Panc1 (cell line): ENCODE measurements at regions not wholly inside any gene's neighbourhood (a gene's known extent, or its start where the extent isn't known, plus 50 kb on each side); places are given as distances from the start of the nearest gene placed in this dataset.

Source experiments
- ATAC-seq: fragments of 200-7000 bp; cut with Tn5 transposase; 2 replicates; pipeline ENCODE4 v1.9.1; 2020; ENCODE audit warnings: mild to moderate bottlenecking, moderate library complexity
- BruUV-seq: library from RNA; stranded (reverse); fragments of 400-500 nt; replicated peaks from 2 replicates; lab custom pipeline; 2021; lab: Mats Ljungman, UMichigan
- CTCF ChIA-PET: fragments of 300-600 bp; sonication (Branson Sonifier 250); formaldehyde crosslinking; loops from one replicate; lab custom pipeline; 2022; ENCODE audit warnings: antibody characterized with exemption; lab: Charles Lee
- POLR2A ChIA-PET: fragments of 300-600 bp; sonication (Branson Sonifier 250); formaldehyde crosslinking; loops from one replicate; lab custom pipeline; 2022; ENCODE audit warnings: antibody characterized with exemption; lab: Charles Lee
- DNase-seq: peaks from one replicate; pipeline ENCODE4 v3.0.0-alpha.2; 2010; ENCODE audit warnings: low read depth, low spot score
- H3K27ac ChIP-seq: 2 replicates; pipeline ENCODE4 v1.5.1; 2011; ENCODE audit warnings: mild to moderate bottlenecking, low read length, inconsistent platforms
- H3K27me3 ChIP-seq: fragments of 200-500 bp; sonication (Bioruptor generic); 2 replicates; pipeline ENCODE4 v1.6.0; 2014; ENCODE audit warnings: low read length, inconsistent platforms; ENCODE audit not compliant: control insufficient read depth, insufficient read depth
- H3K36me3 ChIP-seq: fragments of 200-500 bp; sonication (Bioruptor generic); 2 replicates; pipeline ENCODE4 v1.5.1; 2014; ENCODE audit warnings: inconsistent platforms, mild to moderate bottlenecking, low read length, moderate library complexity; ENCODE audit not compliant: control insufficient read depth, insufficient read depth
- H3K4me1 ChIP-seq: 2 replicates; pipeline ENCODE4 v1.5.1; 2011; ENCODE audit warnings: inconsistent platforms, mild to moderate bottlenecking, low read length, moderate library complexity; ENCODE audit not compliant: control insufficient read depth, insufficient read depth
- H3K4me3 ChIP-seq, 2 experiments: 2 replicates each; pipeline ENCODE4 v1.5.1; 2011 to 2012; ENCODE audit warnings: low read depth in 2 of 2, low read length in 2 of 2, mild to moderate bottlenecking in 2 of 2, inconsistent platforms in 1 of 2, moderate library complexity in 1 of 2
- H3K9me3 ChIP-seq: fragments of 200-500 bp; sonication (Bioruptor generic); 2 replicates; pipeline ENCODE4 v1.5.1; 2014; ENCODE audit warnings: low read depth, mild to moderate bottlenecking, inconsistent platforms, low read length, moderate library complexity; ENCODE audit not compliant: control insufficient read depth, insufficient read depth
- POLR2AphosphoS5 ChIP-seq: IDR thresholded peaks from 2 replicates; pipeline ENCODE4 v1.6.1; 2012; ENCODE audit warnings: mild to moderate bottlenecking, low read depth, low read length, moderate library complexity
- REST ChIP-seq, 2 experiments: IDR thresholded peaks; 2 replicates each; pipeline ENCODE4 v1.6.1; 2011 to 2012; ENCODE audit warnings: low read depth in 2 of 2, control low read depth in 1 of 2, low read length in 1 of 2, mild to moderate bottlenecking in 1 of 2, moderate library complexity in 1 of 2; ENCODE audit not compliant: insufficient read depth in 1 of 2
- SIN3A ChIP-seq: IDR thresholded peaks from 2 replicates; pipeline ENCODE4 v1.6.1; 2012; ENCODE audit warnings: low read depth, mild to moderate bottlenecking, low read length, moderate library complexity, borderline replicate concordance; ENCODE audit not compliant: insufficient read depth
- TCF7L2 ChIP-seq: IDR thresholded peaks from 2 replicates; pipeline ENCODE4 v1.6.1; 2011; ENCODE audit warnings: mild to moderate bottlenecking, low read depth, low read length, inconsistent platforms
- in situ Hi-C: cut with HindIII; loops from 2 replicates; pipeline ENCODE4 v1.10.0; 2016; ENCODE audit warnings: low sequenced_read_pairs, low pct_unique_long_range_greater_than_20kb
- intact Hi-C: fragments of 100-400 bp; cut with micrococcal nuclease; formaldehyde crosslinking; loops from one replicate; pipeline ENCODE4 v1.10.0; 2022; ENCODE audit not compliant: unreplicated experiment
- TF ChIP-seq, protein P1 (sequence below): fragments of 450-650 bp; IDR thresholded peaks from 2 replicates; pipeline ENCODE4 v1.5.1; 2017; ENCODE audit warnings: mild to moderate bottlenecking

DNA sequence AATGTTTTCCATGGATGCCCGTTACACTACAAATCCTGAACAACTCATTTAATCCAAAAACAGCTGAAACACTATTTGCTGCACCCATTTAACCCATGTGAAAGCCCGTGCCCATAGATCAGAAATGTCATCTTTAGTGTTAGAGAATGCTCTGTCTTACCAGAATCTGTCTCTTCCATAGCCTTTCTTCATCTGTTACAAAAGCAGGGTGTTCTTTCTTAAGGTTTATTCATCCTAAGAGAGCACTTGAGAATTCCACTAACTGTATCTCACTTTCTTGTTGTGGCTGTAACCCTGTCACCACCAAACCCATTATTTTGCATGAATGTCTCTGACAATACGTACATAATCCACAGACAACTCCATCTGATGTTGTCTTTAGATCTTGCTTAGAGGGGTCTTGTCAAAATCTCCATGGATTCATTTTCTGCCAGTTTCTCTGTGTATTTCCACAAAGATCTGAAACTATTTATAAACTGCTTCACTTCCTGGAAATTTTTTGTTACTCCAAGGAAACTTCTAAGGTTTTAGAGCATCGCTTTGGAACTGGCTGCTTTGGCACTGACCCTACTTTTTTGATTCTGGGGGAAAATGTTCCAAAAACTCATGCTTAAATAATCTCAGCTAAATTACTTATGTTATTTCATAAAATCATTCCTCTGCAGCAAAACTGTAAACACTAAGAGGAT, 167.8 kb upstream of the CCDC54 start:
- peaks cover 4% of the 10 kb centered on the region for H3K27me3 ChIP-seq
- TF ChIP-seq, protein P1, sequence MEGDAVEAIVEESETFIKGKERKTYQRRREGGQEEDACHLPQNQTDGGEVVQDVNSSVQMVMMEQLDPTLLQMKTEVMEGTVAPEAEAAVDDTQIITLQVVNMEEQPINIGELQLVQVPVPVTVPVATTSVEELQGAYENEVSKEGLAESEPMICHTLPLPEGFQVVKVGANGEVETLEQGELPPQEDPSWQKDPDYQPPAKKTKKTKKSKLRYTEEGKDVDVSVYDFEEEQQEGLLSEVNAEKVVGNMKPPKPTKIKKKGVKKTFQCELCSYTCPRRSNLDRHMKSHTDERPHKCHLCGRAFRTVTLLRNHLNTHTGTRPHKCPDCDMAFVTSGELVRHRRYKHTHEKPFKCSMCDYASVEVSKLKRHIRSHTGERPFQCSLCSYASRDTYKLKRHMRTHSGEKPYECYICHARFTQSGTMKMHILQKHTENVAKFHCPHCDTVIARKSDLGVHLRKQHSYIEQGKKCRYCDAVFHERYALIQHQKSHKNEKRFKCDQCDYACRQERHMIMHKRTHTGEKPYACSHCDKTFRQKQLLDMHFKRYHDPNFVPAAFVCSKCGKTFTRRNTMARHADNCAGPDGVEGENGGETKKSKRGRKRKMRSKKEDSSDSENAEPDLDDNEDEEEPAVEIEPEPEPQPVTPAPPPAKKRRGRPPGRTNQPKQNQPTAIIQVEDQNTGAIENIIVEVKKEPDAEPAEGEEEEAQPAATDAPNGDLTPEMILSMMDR, result no peak
- no peak for TF ChIP-seq SIN3A
- TF ChIP-seq REST (IDR thresholded peaks at IDR 0.05; ENCODE audit: insufficient read depth in 1 of 2, low read depth in 2 of 2, low read length in 1 of 2), result no peak
- no peak for TF ChIP-seq POLR2AphosphoS5
- no peak for TF ChIP-seq TCF7L2
- no peaks in the 10 kb centered on the region; the same call in 1 of the 2 replicates for H3K36me3 ChIP-seq
- intact Hi-C loops, result no loop called here
- DNase-seq, result no peak
- H3K4me3 ChIP-seq, result no peak overlapping the region
- in situ Hi-C loops, result no loop called here
- CTCF ChIA-PET, result no interaction called here
- no peak for ATAC-seq
- H3K9me3 ChIP-seq, result no peaks in the 10 kb centered on the region
- POLR2A ChIA-PET, result no interaction called here
- no TSS peak for BruUV-seq
- H3K27ac ChIP-seq, result no peak overlapping the region
- no peaks in the 10 kb centered on the region for H3K4me1 ChIP-seq

- in situ Hi-C loops (no loop called here), intact Hi-C loops (no loop called here)
- no peaks in the 10 kb centered on the region for H3K9me3 ChIP-seq
- BruUV-seq, result no TSS peak
- no peak overlapping the region for H3K4me3 ChIP-seq
- ATAC-seq (no peak), DNase-seq (no peak)
- ChIA-PET CTCF (no interaction called here), POLR2A (no interaction called here)
- H3K27ac ChIP-seq, result no peak overlapping the region
- no peaks in the 10 kb centered on the region; the same call in 1 of the 2 replicates for H3K36me3 ChIP-seq
- H3K27me3 ChIP-seq, result peaks cover 2% of the 10 kb centered on the region
- TF ChIP-seq TCF7L2 (no peak), REST (IDR thresholded peaks at IDR 0.05; ENCODE audit: insufficient read depth in 1 of 2, low read depth in 2 of 2, low read length in 1 of 2) (no peak), SIN3A (no peak), POLR2AphosphoS5 (no peak)
- TF ChIP-seq, protein P1, result no peak
- no peaks in the 10 kb centered on the region for H3K4me1 ChIP-seq
These were observed 165.6 kb upstream of the CCDC54 start for GRCh38 chr3:107211608-107212007.
